KMS-11 (cell line): ENCODE measurements at regions not wholly inside any gene's neighbourhood (a gene's known extent, or its start where the extent isn't known, plus 50 kb on each side); places are given as distances from the start of the nearest gene placed in this dataset.

ENCODE experiments used
- H2AFZ ChIP-seq: fragments of 200-600 bp; sonication (generic); 2 replicates; pipeline ENCODE4 v1.6.1; 2016; ENCODE audit warnings: antibody characterized with exemption, mixed run types, low read depth
- H3K27ac ChIP-seq: fragments of 200-600 bp; sonication (generic); 2 replicates; pipeline ENCODE4 v1.6.1; 2016; ENCODE audit warnings: mild to moderate bottlenecking, mixed run types
- H3K27me3 ChIP-seq: fragments of 200-600 bp; sonication (generic); 2 replicates; pipeline ENCODE4 v1.6.1; 2017; ENCODE audit warnings: mild to moderate bottlenecking, low read depth, mixed run types, moderate library complexity; ENCODE audit not compliant: insufficient read depth
- H3K36me3 ChIP-seq: fragments of 200-600 bp; sonication (generic); 2 replicates; pipeline ENCODE4 v1.6.1; 2017; ENCODE audit warnings: mild to moderate bottlenecking, mixed run types; ENCODE audit not compliant: insufficient read depth
- H3K4me1 ChIP-seq: fragments of 200-600 bp; sonication (generic); 2 replicates; pipeline ENCODE4 v1.6.1; 2016; ENCODE audit warnings: mild to moderate bottlenecking, low read depth, mixed run types; ENCODE audit not compliant: poor library complexity, severe bottlenecking
- H3K4me2 ChIP-seq: fragments of 200-600 bp; sonication (generic); 2 replicates; pipeline ENCODE4 v1.7.0; 2016; ENCODE audit warnings: mild to moderate bottlenecking, mixed run types
- H3K4me3 ChIP-seq: fragments of 200-600 bp; sonication (generic); IDR thresholded peaks from 2 replicates; pipeline ENCODE4 v1.6.1; 2017; ENCODE audit warnings: low read depth, low read length, mixed read lengths; ENCODE audit not compliant: insufficient read depth
- H3K79me2 ChIP-seq: fragments of 200-600 bp; sonication (generic); 2 replicates; pipeline ENCODE4 v1.6.1; 2016; ENCODE audit warnings: low read depth, mixed run types; ENCODE audit not compliant: insufficient read depth
- H3K9ac ChIP-seq: fragments of 200-600 bp; sonication (generic); 2 replicates; pipeline ENCODE4 v1.6.1; 2016; ENCODE audit warnings: mild to moderate bottlenecking, mixed run types
- H4K20me1 ChIP-seq: fragments of 200-600 bp; sonication (generic); 2 replicates; pipeline ENCODE4 v1.6.1; 2016; ENCODE audit warnings: mild to moderate bottlenecking, mixed run types; ENCODE audit not compliant: insufficient read depth
- CTCF ChIP-seq: fragments of 200-600 bp; sonication (generic); conservative IDR thresholded peaks from 2 replicates; pipeline ENCODE4 v1.6.1; 2017; ENCODE audit warnings: low read depth, mild to moderate bottlenecking, antibody characterized with exemption, low read length, moderate library complexity, mixed read lengths

DNA sequence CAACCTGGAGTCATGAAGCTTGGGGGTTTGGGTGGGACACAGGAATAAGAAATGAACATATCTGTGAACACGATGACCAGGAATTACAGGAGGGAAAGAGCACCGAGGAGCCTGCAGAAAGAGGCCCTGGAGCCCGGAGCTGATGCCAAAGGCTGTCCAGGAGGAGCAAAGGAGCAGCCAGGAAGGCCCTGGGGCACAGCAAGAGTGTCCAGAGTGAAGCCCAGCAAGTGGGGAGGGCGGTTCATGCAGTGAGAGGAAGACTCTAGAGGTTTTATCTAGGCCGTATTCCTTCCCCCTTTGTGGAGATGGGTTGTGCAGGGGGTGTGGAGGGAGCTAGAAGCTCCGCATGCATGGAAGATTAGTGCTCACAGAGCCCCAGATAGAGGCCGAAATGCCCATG is 318.4 kb downstream of the GADD45G start:
- no peak overlapping the region for H2AFZ ChIP-seq
- H3K36me3 ChIP-seq: no peaks in the 10 kb centered on the region
- no peaks in the 10 kb centered on the region for H3K79me2 ChIP-seq
- H3K4me1 ChIP-seq: peaks cover 4% of the 10 kb centered on the region
- H3K27me3 ChIP-seq: no peaks in the 10 kb centered on the region
- H4K20me1 ChIP-seq: no peaks in the 10 kb centered on the region
- no peak overlapping the region for H3K4me3 ChIP-seq
- no peak overlapping the region for H3K9ac ChIP-seq
- no peak overlapping the region for H3K4me2 ChIP-seq
- no peak overlapping the region for H3K27ac ChIP-seq
- no peak for TF ChIP-seq CTCF

GRCh38 chr9:89923961-89924504 is 319.2 kb downstream of the GADD45G start:
- Histone ChIP-seq H2AFZ (no peak overlapping the region), H3K79me2 (no peaks in the 10 kb centered on the region), H3K27ac (no peak overlapping the region), H3K4me3 (no peak overlapping the region), H3K27me3 (no peaks in the 10 kb centered on the region), H3K4me2 (no peak overlapping the region), H4K20me1 (no peaks in the 10 kb centered on the region), H3K36me3 (no peaks in the 10 kb centered on the region), H3K9ac (no peak overlapping the region), H3K4me1 (peaks cover 4% of the 10 kb centered on the region)
- no peak for TF ChIP-seq CTCF

DNA sequence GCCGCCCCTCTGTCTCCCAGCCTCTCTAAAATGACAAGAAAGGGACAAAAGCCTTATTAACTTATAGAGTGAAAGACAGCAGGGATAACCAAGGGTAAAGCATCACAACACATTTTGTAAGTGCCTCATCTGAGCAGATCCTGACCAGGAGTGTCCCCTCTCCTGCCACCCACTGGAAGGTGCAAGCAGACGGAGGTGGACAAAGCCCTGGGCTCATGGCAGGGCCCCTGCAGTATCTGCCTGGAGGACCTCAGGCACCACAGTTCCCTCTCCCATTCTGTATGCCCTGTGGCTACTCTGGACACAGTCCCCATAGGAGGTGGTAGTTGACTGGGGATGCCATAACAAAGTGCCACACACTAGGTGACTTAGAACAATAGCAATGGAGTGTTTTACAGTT is 319.8 kb downstream of the GADD45G start:
- no peak overlapping the region for H3K4me3 ChIP-seq
- H4K20me1 ChIP-seq: no peaks in the 10 kb centered on the region
- H3K27me3 ChIP-seq: no peaks in the 10 kb centered on the region
- H3K27ac ChIP-seq: no peak overlapping the region
- no peak overlapping the region for H3K9ac ChIP-seq
- H2AFZ ChIP-seq: no peak overlapping the region
- no peaks in the 10 kb centered on the region for H3K36me3 ChIP-seq
- peaks cover 4% of the 10 kb centered on the region for H3K4me1 ChIP-seq
- TF ChIP-seq CTCF: no peak
- no peak overlapping the region for H3K4me2 ChIP-seq
- no peaks in the 10 kb centered on the region for H3K79me2 ChIP-seq

GRCh38 chr9:89926167-89926566 is 321.4 kb downstream of the GADD45G start:
- Histone ChIP-seq H3K4me2 (no peak overlapping the region), H3K9ac (no peak overlapping the region), H3K79me2 (no peaks in the 10 kb centered on the region), H4K20me1 (no peaks in the 10 kb centered on the region), H3K27me3 (no peaks in the 10 kb centered on the region), H3K4me1 (peaks cover 4% of the 10 kb centered on the region), H3K4me3 (no peak overlapping the region), H3K36me3 (no peaks in the 10 kb centered on the region), H2AFZ (no peak overlapping the region), H3K27ac (no peak overlapping the region)
- no peak for TF ChIP-seq CTCF
